Esophagus squamous epithelium (tissue), 4 donors: ENCODE measurements at regions not wholly inside any gene's neighbourhood (a gene's known extent, or its start where the extent isn't known, plus 50 kb on each side); places are given as distances from the start of the nearest gene placed in this dataset.

Experiments
- CTCF ChIP-seq, 6 experiments: fragments of 450-650 bp in 4 of 6; fragments of 200-600 bp in 2 of 6; sonication (generic) in 2 of 6; IDR thresholded peaks; one replicate each; pipeline ENCODE4 v1.5.1; 2016 to 2019; ENCODE audit warnings: antibody characterized with exemption in 6 of 6, mild to moderate bottlenecking in 4 of 6, moderate library complexity in 4 of 6
- POLR2A ChIP-seq, 4 donors: fragments of 450-650 bp; IDR thresholded peaks; one replicate each; pipeline ENCODE4 v1.6.1; 2017; ENCODE audit warnings: antibody characterized with exemption in 4 of 4, mild to moderate bottlenecking in 4 of 4, moderate library complexity in 3 of 4

- no peak for TF ChIP-seq CTCF (IDR thresholded peaks at IDR 0.05)
- no peak for TF ChIP-seq POLR2A (IDR thresholded peaks at IDR 0.05)
These were observed 317.5 kb upstream of the GRIA3 start for GRCh38 chrX:122866532-122866931.
